ENCODE measurements at regions not wholly inside any gene's neighbourhood (a gene's known extent, or its start where the extent isn't known, plus 50 kb on each side); places are given as distances from the start of the nearest gene placed in this dataset.

GRCh38 chr20:10842116-10842515, 168.3 kb upstream of the JAG1 start:
- TF ChIP-seq CTCF (conservative IDR thresholded peaks at IDR 0.05; ENCODE audit: low read length), result no peak
- TF ChIP-seq EZH2phosphoT487 (IDR thresholded peaks at IDR 0.05; ENCODE audit: borderline replicate concordance), result no peak
